ENCODE measurements at regions not wholly inside any gene's neighbourhood (a gene's known extent, or its start where the extent isn't known, plus 50 kb on each side); places are given as distances from the start of the nearest gene placed in this dataset.
A peak's percentile ranks its signal among the peaks of the same experiment; 100 is the strongest.
"Not testable (repeated sequence)": the region's sequence is repeated elsewhere in the genome, so short reads cannot be mapped to it uniquely, and the experiment has no call there.

DNA sequence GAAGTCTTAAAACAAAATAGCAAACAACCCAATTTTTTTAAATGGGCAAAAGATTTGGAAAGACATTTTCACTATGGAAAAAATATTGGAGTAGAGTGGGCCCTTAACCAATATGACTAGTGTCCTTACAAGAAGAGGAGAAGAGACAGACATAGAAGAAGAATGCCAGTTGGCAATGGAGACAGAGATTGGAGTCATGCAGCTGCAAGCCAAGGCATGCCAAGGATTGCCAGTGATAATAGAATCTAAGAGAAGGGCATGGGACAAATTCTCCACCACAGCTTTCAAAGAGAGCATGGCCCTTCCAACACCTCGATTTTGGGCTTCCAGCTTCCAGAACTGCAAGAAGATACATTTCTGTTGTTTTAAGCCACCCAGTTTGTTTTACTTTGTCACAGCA is 92.7 kb downstream of the RGS2 start:
- no peak for DNase-seq (ENCODE audit: extremely low read depth, low read depth)
- TF ChIP-seq, protein P1, sequence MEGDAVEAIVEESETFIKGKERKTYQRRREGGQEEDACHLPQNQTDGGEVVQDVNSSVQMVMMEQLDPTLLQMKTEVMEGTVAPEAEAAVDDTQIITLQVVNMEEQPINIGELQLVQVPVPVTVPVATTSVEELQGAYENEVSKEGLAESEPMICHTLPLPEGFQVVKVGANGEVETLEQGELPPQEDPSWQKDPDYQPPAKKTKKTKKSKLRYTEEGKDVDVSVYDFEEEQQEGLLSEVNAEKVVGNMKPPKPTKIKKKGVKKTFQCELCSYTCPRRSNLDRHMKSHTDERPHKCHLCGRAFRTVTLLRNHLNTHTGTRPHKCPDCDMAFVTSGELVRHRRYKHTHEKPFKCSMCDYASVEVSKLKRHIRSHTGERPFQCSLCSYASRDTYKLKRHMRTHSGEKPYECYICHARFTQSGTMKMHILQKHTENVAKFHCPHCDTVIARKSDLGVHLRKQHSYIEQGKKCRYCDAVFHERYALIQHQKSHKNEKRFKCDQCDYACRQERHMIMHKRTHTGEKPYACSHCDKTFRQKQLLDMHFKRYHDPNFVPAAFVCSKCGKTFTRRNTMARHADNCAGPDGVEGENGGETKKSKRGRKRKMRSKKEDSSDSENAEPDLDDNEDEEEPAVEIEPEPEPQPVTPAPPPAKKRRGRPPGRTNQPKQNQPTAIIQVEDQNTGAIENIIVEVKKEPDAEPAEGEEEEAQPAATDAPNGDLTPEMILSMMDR (IDR thresholded peaks at IDR 0.05; ENCODE audit: low read depth, low read length, missing control alignments): no peak

DNA sequence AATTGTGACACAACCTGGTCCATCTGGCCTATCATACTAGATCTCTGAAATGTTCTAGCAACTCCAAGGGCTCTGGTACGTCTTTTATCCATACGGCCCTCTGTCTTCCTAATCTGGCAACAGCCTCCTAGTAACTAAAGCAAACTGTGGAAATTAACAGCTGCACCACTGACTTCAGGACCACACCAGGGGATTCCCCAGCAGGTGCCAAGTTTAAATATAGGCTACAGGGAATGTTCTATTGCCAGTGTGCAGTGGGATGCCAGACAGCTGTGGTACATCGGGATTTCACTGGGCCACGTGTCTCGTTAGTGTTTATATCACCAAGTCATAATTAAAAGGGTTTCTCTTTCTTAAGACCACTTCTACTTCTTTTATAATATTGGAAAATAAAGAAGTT is 94.3 kb downstream of the RGS2 start:
- H3K4me3 ChIP-seq (replicated peaks; ENCODE audit: low read depth, low read length): no peak overlapping the region
- DNase-seq (ENCODE audit: extremely low read depth, low read depth): no peak

More for the DNA sequence above, 92.7 kb downstream of the RGS2 start:
- no peak overlapping the region for H3K4me3 ChIP-seq (replicated peaks; ENCODE audit: low read depth, low read length)

DNA sequence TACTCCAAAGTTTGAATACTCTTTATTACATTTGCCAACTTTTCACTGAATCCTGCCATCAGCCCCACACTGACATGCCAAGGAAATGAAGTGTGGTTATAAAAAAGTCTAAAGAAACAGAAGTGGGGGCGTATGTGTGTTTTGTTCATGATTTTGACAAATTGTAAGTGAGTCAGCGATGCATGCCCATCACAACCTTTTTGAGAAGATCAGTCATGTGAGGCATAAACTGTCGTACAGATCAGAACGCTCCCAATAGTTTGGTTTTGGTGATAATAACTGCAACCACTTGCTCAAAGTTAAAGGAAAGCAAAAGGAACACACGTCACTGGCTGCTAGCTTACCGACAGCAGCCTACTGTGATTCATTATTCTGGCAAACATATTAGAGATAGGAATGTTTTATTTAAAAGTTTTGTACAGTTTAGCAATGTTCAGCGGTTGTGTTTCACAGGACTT is 95.6 kb downstream of the RGS2 start:
- no peak overlapping the region for H3K4me3 ChIP-seq (replicated peaks; ENCODE audit: low read depth, low read length)
- TF ChIP-seq, protein P1 (IDR thresholded peaks at IDR 0.05; ENCODE audit: low read depth, low read length, missing control alignments): no peak
- DNase-seq (ENCODE audit: extremely low read depth, low read depth): peak; percentile 11

More for the DNA sequence above, 94.3 kb downstream of the RGS2 start:
- TF ChIP-seq, protein P1 (IDR thresholded peaks at IDR 0.05; ENCODE audit: low read depth, low read length, missing control alignments): no peak

DNA sequence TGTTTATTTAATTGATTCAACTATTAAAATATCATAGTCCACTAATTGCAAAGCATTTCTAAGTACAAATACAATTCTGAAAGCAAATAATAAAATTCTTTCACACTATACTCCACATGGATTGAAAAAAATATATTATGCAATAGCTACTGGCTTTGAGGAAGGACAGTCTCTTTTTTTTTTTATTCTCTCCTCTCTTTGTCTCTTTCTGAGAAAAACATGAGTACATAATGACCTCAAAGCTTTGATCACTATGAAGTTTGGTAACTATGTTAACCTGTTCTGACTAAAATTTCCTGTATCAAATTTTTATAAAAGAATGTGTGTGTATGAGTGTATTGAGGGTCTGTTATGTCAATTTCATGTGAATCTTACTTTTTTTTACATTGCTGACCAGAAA is 96.2 kb downstream of the RGS2 start:
- no peak for DNase-seq (ENCODE audit: extremely low read depth, low read depth)
- H3K4me3 ChIP-seq (replicated peaks; ENCODE audit: low read depth, low read length): no peak overlapping the region
- TF ChIP-seq, protein P1 (IDR thresholded peaks at IDR 0.05; ENCODE audit: low read depth, low read length, missing control alignments): no peak

DNA sequence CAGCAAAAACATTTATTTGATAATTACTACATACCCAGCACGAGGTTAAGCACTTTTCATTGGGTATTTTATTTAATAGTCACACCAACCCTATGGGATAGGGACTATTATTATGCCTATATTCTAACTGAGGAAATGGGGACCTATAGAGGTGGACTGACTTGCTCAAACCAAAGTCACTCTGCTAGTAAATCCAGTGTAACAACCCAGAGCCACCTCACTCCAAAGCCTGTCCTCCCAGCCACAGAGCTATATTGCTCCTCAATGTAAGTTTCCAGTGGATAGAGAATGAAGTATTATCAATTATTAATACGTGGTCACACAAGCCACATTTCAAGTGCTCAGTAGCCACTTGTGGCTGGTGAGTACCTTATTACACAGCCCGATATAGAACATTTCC is 97.5 kb downstream of the RGS2 start:
- TF ChIP-seq, protein P1 (IDR thresholded peaks at IDR 0.05; ENCODE audit: low read depth, low read length, missing control alignments): no peak
- no peak overlapping the region for H3K4me3 ChIP-seq (replicated peaks; ENCODE audit: low read depth, low read length)
- DNase-seq (ENCODE audit: extremely low read depth, low read depth): no peak

DNA sequence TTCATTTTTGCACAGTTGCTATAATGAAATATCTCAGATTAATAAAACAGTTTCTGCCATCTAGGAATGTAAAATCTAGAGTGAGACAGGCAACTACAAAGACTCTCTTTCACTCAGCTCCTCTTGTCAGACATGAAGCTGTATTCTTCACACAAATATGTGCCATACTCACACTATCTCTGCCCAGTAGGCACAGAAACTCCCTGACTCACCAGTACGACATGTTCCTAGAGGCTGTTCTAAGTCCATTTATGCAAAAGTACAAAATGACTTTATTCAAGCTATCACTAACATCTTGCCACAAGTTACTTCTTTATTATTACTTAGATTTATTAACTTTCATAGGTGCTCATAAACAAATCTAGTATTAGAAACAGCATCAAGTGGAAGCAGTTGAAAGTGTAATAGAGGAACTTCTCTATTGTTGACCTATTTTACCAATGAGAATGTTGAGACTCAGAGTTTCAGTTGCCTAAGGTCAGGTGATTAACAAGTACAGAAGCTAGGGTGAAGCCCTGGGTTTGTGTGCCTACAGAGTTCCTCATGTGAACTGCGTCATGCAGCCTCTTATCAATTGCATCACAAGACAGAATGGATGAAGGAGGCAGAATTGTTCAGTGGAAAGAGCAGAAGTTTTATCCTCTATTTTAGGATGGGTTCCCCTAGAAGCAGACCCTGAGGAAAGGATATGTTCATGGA is 98.9 kb downstream of the RGS2 start:
- DNase-seq (ENCODE audit: extremely low read depth, low read depth): no peak
- no peak overlapping the region for H3K4me3 ChIP-seq (replicated peaks; ENCODE audit: low read depth, low read length)

DNA sequence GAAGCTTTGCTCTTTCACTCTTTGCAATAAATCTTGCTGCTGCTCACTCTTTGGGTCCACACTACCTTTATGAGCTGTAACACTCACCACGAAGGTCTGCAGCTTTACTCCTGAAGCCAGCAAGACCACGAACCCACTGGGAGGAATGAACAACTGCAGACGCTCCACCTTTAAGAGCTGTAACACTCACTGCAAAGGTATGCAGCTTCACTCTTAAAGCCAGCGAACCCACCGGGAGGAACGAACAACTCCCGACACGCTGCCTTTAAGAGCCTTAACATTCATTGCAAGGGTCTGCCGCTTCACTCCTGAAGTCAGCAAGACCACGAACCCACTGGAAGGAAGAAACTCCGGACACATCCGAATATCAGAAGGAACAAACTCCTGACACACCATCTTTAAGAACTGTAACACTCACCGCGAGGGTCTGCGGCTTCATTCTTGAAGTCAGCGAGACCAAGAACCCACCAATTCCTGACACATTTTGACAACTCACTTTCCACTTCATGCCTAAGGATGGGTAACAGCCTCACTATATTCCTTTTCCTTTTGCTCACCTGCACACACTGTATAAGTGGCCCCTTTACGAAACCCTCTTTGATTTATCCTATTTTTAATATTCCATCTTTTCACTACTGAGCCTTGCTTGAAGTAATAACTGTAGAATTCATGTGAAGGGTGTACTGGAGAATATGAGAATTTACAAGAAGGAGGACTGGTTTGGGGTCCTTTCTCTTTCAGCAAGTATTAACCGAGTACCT is 103.2 kb downstream of the RGS2 start:
- not testable (repeated sequence) for H3K4me3 ChIP-seq (replicated peaks; ENCODE audit: low read depth, low read length); DNase-seq (ENCODE audit: extremely low read depth, low read depth)

More for the DNA sequence above, 98.9 kb downstream of the RGS2 start:
- TF ChIP-seq, protein P1 (IDR thresholded peaks at IDR 0.05; ENCODE audit: low read depth, low read length, missing control alignments): no peak

Data from HFF-Myc (cell line).